A549 (cell line): ENCODE measurements at regions not wholly inside any gene's neighbourhood (a gene's known extent, or its start where the extent isn't known, plus 50 kb on each side); places are given as distances from the start of the nearest gene placed in this dataset.
A peak's percentile ranks its signal among the peaks of the same experiment; 100 is the strongest.

Experiments used
- CTCF ChIP-seq: fragments of >200 bp; sonication (Bioruptor Twin); formaldehyde crosslinking; IDR thresholded peaks from 3 replicates; pipeline ENCODE4 v1.5.1; 2016
- EP300 ChIP-seq, 2 experiments: fragments of >200 bp; sonication (Bioruptor Twin); formaldehyde crosslinking; IDR thresholded peaks; 2 replicates in 1 of 2; 3 replicates in 1 of 2; pipeline ENCODE4 v1.6.1; 2016 to 2017
- HES2 ChIP-seq: fragments of >200 bp; sonication (Bioruptor Twin); formaldehyde crosslinking; IDR thresholded peaks from 2 replicates; pipeline ENCODE4 v1.6.1; 2016
- HMGXB4 ChIP-seq: fragments of 250-450 bp; sonication (Bioruptor Pico); IDR thresholded peaks from 2 replicates; pipeline ENCODE4 v1.5.0; 2021; ENCODE audit warnings: mild to moderate bottlenecking, moderate library complexity, borderline replicate concordance
- JUNB ChIP-seq: fragments of >200 bp; sonication (Bioruptor Twin); formaldehyde crosslinking; IDR thresholded peaks from 2 replicates; pipeline ENCODE4 v1.6.1; 2016
- PBX3 ChIP-seq: IDR thresholded peaks from 2 replicates; pipeline ENCODE4 v1.6.1; 2012
- PHF8 ChIP-seq: fragments of 200-600 bp; sonication (generic); IDR thresholded peaks from 2 replicates; pipeline ENCODE4 v1.6.1; 2016; ENCODE audit warnings: low read depth, mild to moderate bottlenecking, antibody characterized with exemption, moderate library complexity, borderline replicate concordance
- RAD21 ChIP-seq, 2 experiments: fragments of >200 bp in 1 of 2; sonication (Bioruptor Twin) in 1 of 2; formaldehyde crosslinking in 1 of 2; IDR thresholded peaks in 1 of 2; conservative IDR thresholded peaks in 1 of 2; 2 replicates in 1 of 2; 3 replicates in 1 of 2; pipeline ENCODE4 v1.6.1; 2012 to 2018; ENCODE audit warnings: inconsistent platforms in 1 of 2
- RCOR1 ChIP-seq: fragments of 150-350 bp; IDR thresholded peaks from 2 replicates; pipeline ENCODE4 v1.6.1; 2014; ENCODE audit warnings: antibody characterized with exemption, low read length, low read depth

GRCh38 chr7:47638679-47639315 is 56.9 kb upstream of the TNS3 start:
- TF ChIP-seq CTCF (no peak), JUNB (no peak), EP300 (IDR thresholded peaks at IDR 0.05) (no peak), HES2 (no peak), RAD21 (conservative IDR thresholded peaks at IDR 0.05 in 1 of 2, IDR thresholded peaks at IDR 0.05 in 1 of 2) (0 out of 5 replicates have a peak, but pooled peaks of 1 of the 2 experiments have one; percentile 20), PHF8 (no peak), RCOR1 (no peak), HMGXB4 (no peak), PBX3 (no peak)
